NB4 (cell line): ENCODE measurements at regions not wholly inside any gene's neighbourhood (a gene's known extent, or its start where the extent isn't known, plus 50 kb on each side); places are given as distances from the start of the nearest gene placed in this dataset.

Experiments used
- DNase-seq: peaks from one replicate; pipeline ENCODE4 v3.0.0; 2010; ENCODE audit warnings: low read depth
- H3K4me3 ChIP-seq: one replicate; pipeline ENCODE4 v1.5.1; 2011; ENCODE audit warnings: mild to moderate bottlenecking, low read depth, low read length, moderate library complexity
- CTCF ChIP-seq: IDR thresholded peaks from one replicate; pipeline ENCODE4 v1.5.1; 2012; ENCODE audit warnings: low read depth, low read length
- MAX ChIP-seq: IDR thresholded peaks from 2 replicates; pipeline ENCODE4 v1.6.1; 2011; ENCODE audit warnings: low read depth, low read length
- MYC ChIP-seq: IDR thresholded peaks from 2 replicates; pipeline ENCODE4 v1.6.1; 2011; ENCODE audit warnings: low read depth, low read length
- POLR2A ChIP-seq: IDR thresholded peaks from 2 replicates; pipeline ENCODE4 v1.6.1; 2011; ENCODE audit warnings: mild to moderate bottlenecking; ENCODE audit not compliant: insufficient read length; ENCODE audit errors: extremely low read depth

GRCh38 chr10:21393931-21394330, 131.6 kb downstream of the SKIDA1 start:
- DNase-seq = no peak
- H3K4me3 ChIP-seq = no peak overlapping the region
- TF ChIP-seq MAX = no peak
- no peak for TF ChIP-seq CTCF
- no peak for TF ChIP-seq MYC
- TF ChIP-seq POLR2A = no peak

GRCh38 chr10:21388589-21388988, 136.9 kb downstream of the SKIDA1 start:
- no peak for TF ChIP-seq CTCF
- TF ChIP-seq MYC = no peak
- TF ChIP-seq POLR2A = no peak
- TF ChIP-seq MAX = no peak
- H3K4me3 ChIP-seq = no peak overlapping the region
- no peak for DNase-seq

- H3K4me3 ChIP-seq = no peak overlapping the region
- DNase-seq = no peak
- no peak for TF ChIP-seq POLR2A
- no peak for TF ChIP-seq CTCF
- TF ChIP-seq MAX = no peak
- TF ChIP-seq MYC = no peak
These were observed 137.6 kb downstream of the SKIDA1 start for GRCh38 chr10:21387868-21388267.

GRCh38 chr10:21385996-21386585, 139.4 kb downstream of the SKIDA1 start:
- no peak overlapping the region for H3K4me3 ChIP-seq
- TF ChIP-seq MYC (no peak), CTCF (no peak), MAX (no peak), POLR2A (no peak)
- DNase-seq = no peak

GRCh38 chr10:21385536-21385935, 139.9 kb downstream of the SKIDA1 start:
- TF ChIP-seq MAX (no peak), CTCF (no peak), POLR2A (no peak), MYC (no peak)
- DNase-seq = no peak

More at GRCh38 chr10:21385536-21385935, 139.9 kb downstream of the SKIDA1 start:
- H3K4me3 ChIP-seq = no peak overlapping the region
